Upper lobe of left lung (tissue), 6 donors: ENCODE measurements at regions not wholly inside any gene's neighbourhood (a gene's known extent, or its start where the extent isn't known, plus 50 kb on each side); places are given as distances from the start of the nearest gene placed in this dataset.

Source experiments
- ATAC-seq, 2 donors: fragments of 200-7000 bp; cut with Tn5 transposase; one replicate each; pipeline ENCODE4 v1.9.1; 2022; ENCODE audit warnings: mild to moderate bottlenecking in 2 of 2, moderate library complexity in 2 of 2; ENCODE audit not compliant: low FRiP score in 2 of 2
- DNase-seq, 2 donors: peaks; one replicate each; pipeline ENCODE4 v3.0.0-alpha.2; 2019 to 2020
- H3K27ac ChIP-seq, 4 donors: fragments of 200-600 bp; sonication (generic); one replicate each; pipeline ENCODE4 v1.5.1; 2016 to 2019
- H3K27me3 ChIP-seq, 4 donors: fragments of 200-600 bp; sonication (generic); one replicate each; pipeline ENCODE4 v1.5.1; 2017 to 2019
- H3K36me3 ChIP-seq, 4 donors: fragments of 200-600 bp; sonication (generic); one replicate each; pipeline ENCODE4 v1.5.1; 2016 to 2019
- H3K4me1 ChIP-seq, 4 donors: fragments of 200-600 bp; sonication (generic); one replicate each; pipeline ENCODE4 v1.5.1; 2018 to 2019
- H3K4me3 ChIP-seq, 4 donors: fragments of 200-600 bp; sonication (generic); one replicate each; pipeline ENCODE4 v1.5.1; 2017 to 2019; ENCODE audit warnings: mild to moderate bottlenecking in 2 of 4, moderate library complexity in 1 of 4
- H3K9me3 ChIP-seq, 4 donors: fragments of 200-600 bp; sonication (generic); one replicate each; pipeline ENCODE4 v1.5.1; 2018 to 2019
- CTCF ChIP-seq, 6 experiments: fragments of 450-650 bp in 4 of 6; fragments of 200-600 bp in 2 of 6; sonication (generic) in 2 of 6; IDR thresholded peaks; one replicate each; pipeline ENCODE4 v1.5.1; 2016 to 2019; ENCODE audit warnings: antibody characterized with exemption in 6 of 6
- EP300 ChIP-seq, 4 donors: sonication (generic); formaldehyde crosslinking; IDR thresholded peaks; one replicate each; pipeline ENCODE4 v1.5.1; 2017; ENCODE audit warnings: antibody characterized with exemption in 4 of 4, control low read depth in 2 of 4
- POLR2A ChIP-seq, 4 donors: fragments of 450-650 bp; IDR thresholded peaks; one replicate each; pipeline ENCODE4 v1.5.1; 2016 to 2017; ENCODE audit warnings: antibody characterized with exemption in 4 of 4, mild to moderate bottlenecking in 2 of 4
- POLR2AphosphoS5 ChIP-seq, 2 donors: sonication (generic); formaldehyde crosslinking; IDR thresholded peaks; one replicate each; pipeline ENCODE4 v1.5.1; 2017; ENCODE audit warnings: antibody characterized with exemption in 2 of 2
- WGBS, 2 donors: methylation state at CpG; one replicate each; pipeline ENCODE4 v1.1.5; 2017 to 2018; 5-methylcytosine and 5-hydroxymethylcytosine counted together
- donor health status: DM: no; HTN: no; CAD: no; lungs with moderate emphysema.
- donor health status: DM: no; HTN: yes; CAD: no; lungs with severe emphysema.

- Histone ChIP-seq H3K36me3 (no peaks in the 10 kb centered on the region), H3K27me3 (no peaks in the 10 kb centered on the region), H3K9me3 (no peaks in the 10 kb centered on the region), H3K4me1 (peaks cover 4 to 28% (median 13%) of the 10 kb centered on the region in 4 donors), H3K27ac (peak overlapping the region in 2 of 4 donors; percentile 35 to 37), H3K4me3 (no peak overlapping the region)
- whole genome bisulfite sequencing, 2 donors = 72 to 83% methylated on average over 3 to 4 of the region's 4 CpGs
- no peak for TF ChIP-seq POLR2A (IDR thresholded peaks at IDR 0.05)
- TF ChIP-seq POLR2AphosphoS5 (IDR thresholded peaks at IDR 0.05) = no peak
- TF ChIP-seq CTCF (IDR thresholded peaks at IDR 0.05) = no peak
- TF ChIP-seq EP300 (IDR thresholded peaks at IDR 0.05) = no peak
- DNase-seq (no peak), ATAC-seq (no peak)
These were observed 90.7 kb downstream of the AXIN2 start for GRCh38 chr17:65470783-65471182.

- Histone ChIP-seq H3K27ac (no peak overlapping the region), H3K4me1 (peaks cover 5 to 31% (median 17%) of the 10 kb centered on the region in 4 donors), H3K9me3 (no peaks in the 10 kb centered on the region), H3K36me3 (no peaks in the 10 kb centered on the region), H3K4me3 (no peak overlapping the region), H3K27me3 (no peaks in the 10 kb centered on the region)
- no peak for TF ChIP-seq POLR2AphosphoS5 (IDR thresholded peaks at IDR 0.05)
- no peak for TF ChIP-seq POLR2A (IDR thresholded peaks at IDR 0.05)
- TF ChIP-seq EP300 (IDR thresholded peaks at IDR 0.05) = no peak
- WGBS, 2 donors = 92 to 94% methylated on average over 5 of the region's 5 CpGs
- DNase-seq (no peak), ATAC-seq (no peak)
These were observed 93.1 kb downstream of the AXIN2 start for GRCh38 chr17:65468321-65468720.

- H3K4me3 ChIP-seq = no peak overlapping the region
- no peaks in the 10 kb centered on the region for H3K36me3 ChIP-seq
- H3K27ac ChIP-seq = no peak overlapping the region
- no peaks in the 10 kb centered on the region for H3K27me3 ChIP-seq
- TF ChIP-seq POLR2A (IDR thresholded peaks at IDR 0.05) = no peak
- TF ChIP-seq CTCF (IDR thresholded peaks at IDR 0.05) = no peak
- no peak for TF ChIP-seq POLR2AphosphoS5 (IDR thresholded peaks at IDR 0.05)
- no peak for TF ChIP-seq EP300 (IDR thresholded peaks at IDR 0.05)
- WGBS, 2 donors = 90 to 99% methylated on average over 5 of the region's 5 CpGs
- DNase-seq (peak in 1 of 2 donors; percentile 46), ATAC-seq (no peak)
- H3K9me3 ChIP-seq = no peaks in the 10 kb centered on the region
- H3K4me1 ChIP-seq = peaks cover 3 to 22% (median 12%) of the 10 kb centered on the region in 4 donors
These were observed 94.3 kb downstream of the AXIN2 start for GRCh38 chr17:65467156-65467555.

GRCh38 chr17:65466547-65466946 lies 94.9 kb downstream of the AXIN2 start:
- ATAC-seq (no peak), DNase-seq (no peak)
- no peaks in the 10 kb centered on the region for H3K9me3 ChIP-seq
- no peak overlapping the region for H3K27ac ChIP-seq
- H3K36me3 ChIP-seq = no peaks in the 10 kb centered on the region
- H3K4me1 ChIP-seq = peaks cover 3 to 19% (median 8%) of the 10 kb centered on the region in 4 donors
- TF ChIP-seq CTCF (IDR thresholded peaks at IDR 0.05) (no peak), EP300 (IDR thresholded peaks at IDR 0.05) (no peak), POLR2AphosphoS5 (IDR thresholded peaks at IDR 0.05) (no peak), POLR2A (IDR thresholded peaks at IDR 0.05) (no peak)
- 88% methylated on average over 6 of the region's 6 CpGs for WGBS, 2 donors
- no peaks in the 10 kb centered on the region for H3K27me3 ChIP-seq
- H3K4me3 ChIP-seq = no peak overlapping the region

GRCh38 chr17:65463242-65463641 lies 98.2 kb downstream of the AXIN2 start:
- peak; percentile 96 for ATAC-seq
- peak in 1 of 2 donors; percentile 92 for DNase-seq
- WGBS, 2 donors = 32 to 41% methylated on average over 9 of the region's 9 CpGs
- Histone ChIP-seq H3K4me3 (no peak overlapping the region), H3K27ac (peak overlapping the region; percentile 77 to 85 (median 81)), H3K27me3 (no peaks in the 10 kb centered on the region), H3K4me1 (peaks cover 3 to 23% (median 9%) of the 10 kb centered on the region in 4 donors), H3K9me3 (no peaks in the 10 kb centered on the region), H3K36me3 (no peaks in the 10 kb centered on the region)
- TF ChIP-seq EP300 (IDR thresholded peaks at IDR 0.05) = peak; percentile 96 to 100 (median 99)
- TF ChIP-seq POLR2AphosphoS5 (IDR thresholded peaks at IDR 0.05) = peak; percentile 98 to 99
- peak in 1 of 4 donors; percentile 43 for TF ChIP-seq POLR2A (IDR thresholded peaks at IDR 0.05)
- no peak for TF ChIP-seq CTCF (IDR thresholded peaks at IDR 0.05)
